K562 (cell line): ENCODE measurements at regions not wholly inside any gene's neighbourhood (a gene's known extent, or its start where the extent isn't known, plus 50 kb on each side); places are given as distances from the start of the nearest gene placed in this dataset.

ENCODE experiments used
- ARHGAP35 ChIP-seq: fragments of 450-650 bp; IDR thresholded peaks from 2 replicates; pipeline ENCODE4 v1.6.1; 2018; ENCODE audit not compliant: partially characterized antibody
- CEBPG ChIP-seq, 3 experiments: fragments of 200-800 bp in 1 of 3; sonication (Bioruptor generic) in 1 of 3; sonication (generic) in 1 of 3; formaldehyde crosslinking in 1 of 3; IDR thresholded peaks in 2 of 3; conservative IDR thresholded peaks in 1 of 3; 2 replicates each; pipeline versions ENCODE4 v1.6.1 to v1.8.0; 2016 to 2022; ENCODE audit warnings: missing compliant biosample characterization in 2 of 3, missing genetic modification characterization in 2 of 3, mild to moderate bottlenecking in 1 of 3, missing genetic modification reagents in 1 of 3
- ELF4 ChIP-seq: fragments of 450-650 bp; formaldehyde crosslinking; IDR thresholded peaks from 2 replicates; pipeline ENCODE4 v1.4.0; 2022; ENCODE audit warnings: missing genetic modification characterization
- EP300 ChIP-seq: IDR thresholded peaks from 2 replicates; pipeline ENCODE4 v1.6.1; 2012; ENCODE audit warnings: low read length, improper control_type of control experiment
- JUNB ChIP-seq: fragments of 450-650 bp; formaldehyde crosslinking; conservative IDR thresholded peaks from 2 replicates; pipeline ENCODE4 v1.4.0; 2020; ENCODE audit warnings: mild to moderate bottlenecking
- MXI1 ChIP-seq: IDR thresholded peaks from 2 replicates; pipeline ENCODE4 v1.6.1; 2011; ENCODE audit warnings: low read depth, mild to moderate bottlenecking, improper control_type of control experiment, low read length
- NRF1 ChIP-seq, 2 experiments: fragments of 450-650 bp; IDR thresholded peaks in 1 of 2; conservative IDR thresholded peaks in 1 of 2; 2 replicates each; pipeline ENCODE4 v1.6.1; 2014; ENCODE audit warnings: mild to moderate bottlenecking in 2 of 2
- SMARCE1 ChIP-seq: fragments of 450-650 bp; IDR thresholded peaks from 2 replicates; pipeline ENCODE4 v1.7.1; 2016; ENCODE audit warnings: mild to moderate bottlenecking
- U2AF2 ChIP-seq: fragments of 200-400 bp; formaldehyde crosslinking; optimal IDR thresholded peaks from 2 replicates; pipeline ENCODE3; 2017; ENCODE audit warnings: low read depth, mild to moderate bottlenecking, low read length
- ZC3H11A ChIP-seq: IDR thresholded peaks from 2 replicates; pipeline ENCODE4 v1.6.1; 2012; ENCODE audit warnings: low read depth, low read length, improper control_type of control experiment
- ZFP36 ChIP-seq: fragments of 150-350 bp; IDR thresholded peaks from 2 replicates; pipeline ENCODE4 v1.6.1; 2018; ENCODE audit warnings: low read length, low read depth; ENCODE audit not compliant: partially characterized antibody
- ZNF274 ChIP-seq: IDR thresholded peaks from 2 replicates; pipeline ENCODE4 v1.6.1; 2011; ENCODE audit warnings: low read depth, mild to moderate bottlenecking, low read length, moderate library complexity, borderline replicate concordance
- ZNF282 ChIP-seq: sonication (generic); formaldehyde crosslinking; IDR thresholded peaks from 2 replicates; pipeline ENCODE4 v1.8.1; 2023; ENCODE audit warnings: missing genetic modification reagents
- ZNF764 ChIP-seq: fragments of 250-450 bp; sonication (Bioruptor Pico); IDR thresholded peaks from 2 replicates; pipeline ENCODE4 v1.4.0; 2020; ENCODE audit warnings: low read depth, mild to moderate bottlenecking, moderate library complexity
- TF ChIP-seq, protein P1 (sequence below), 2 experiments: fragments of 450-650 bp in 1 of 2; sonication (generic) in 1 of 2; formaldehyde crosslinking in 1 of 2; IDR thresholded peaks in 1 of 2; conservative IDR thresholded peaks in 1 of 2; 2 replicates each; pipeline versions ENCODE4 v1.6.1 to v1.8.1; 2016 to 2023; ENCODE audit warnings: mild to moderate bottlenecking in 2 of 2, moderate library complexity in 2 of 2, inconsistent platforms in 1 of 2, missing genetic modification reagents in 1 of 2
- TF ChIP-seq, protein P2 (sequence below): fragments of 450-650 bp; IDR thresholded peaks from 2 replicates; pipeline ENCODE4 v1.6.1; 2017; ENCODE audit warnings: antibody characterized with exemption
- TF ChIP-seq, protein P3 (sequence below): sonication (generic); formaldehyde crosslinking; IDR thresholded peaks from 2 replicates; pipeline ENCODE4 v1.8.0; 2023; ENCODE audit warnings: missing genetic modification reagents, mild to moderate bottlenecking, borderline replicate concordance
- TF ChIP-seq, protein P4 (sequence below): fragments of 450-650 bp; IDR thresholded peaks from 2 replicates; pipeline ENCODE4 v1.6.1; 2016; ENCODE audit warnings: mild to moderate bottlenecking

DNA sequence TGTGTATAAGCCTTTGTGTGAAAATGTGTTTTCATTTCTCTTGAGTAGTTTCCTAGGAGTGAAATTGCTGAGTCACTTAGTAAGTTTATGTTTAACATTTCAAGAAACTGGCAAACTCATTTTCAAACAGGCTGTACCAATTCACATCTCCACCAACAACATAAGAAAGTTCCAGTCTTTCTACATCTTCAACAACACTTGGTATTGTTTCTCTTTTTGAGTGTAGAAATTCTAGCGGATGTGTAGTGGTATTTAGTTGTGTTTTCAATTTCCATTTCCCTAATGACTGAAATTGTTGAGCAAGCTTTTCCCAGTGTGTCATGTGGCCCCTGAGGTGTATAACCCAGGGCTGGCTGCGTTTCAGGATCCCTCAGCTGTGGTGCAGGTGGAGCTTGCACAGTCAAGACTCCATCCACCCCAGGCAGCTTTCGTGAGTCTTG is 258.5 kb downstream of the PDCD6IP start (continued):
- TF ChIP-seq, protein P1, sequence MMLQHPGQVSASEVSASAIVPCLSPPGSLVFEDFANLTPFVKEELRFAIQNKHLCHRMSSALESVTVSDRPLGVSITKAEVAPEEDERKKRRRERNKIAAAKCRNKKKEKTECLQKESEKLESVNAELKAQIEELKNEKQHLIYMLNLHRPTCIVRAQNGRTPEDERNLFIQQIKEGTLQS (IDR thresholded peaks at IDR 0.05): no peak
- TF ChIP-seq, protein P1 (CRISPR knock-in tag; conservative IDR thresholded peaks at IDR 0.05): no peak
- no peak for TF ChIP-seq ELF4 (CRISPR knock-in tag)
- no peak for TF ChIP-seq U2AF2
- TF ChIP-seq NRF1 (conservative IDR thresholded peaks at IDR 0.05 in 1 of 2, IDR thresholded peaks at IDR 0.05 in 1 of 2): no peak
- no peak for TF ChIP-seq CEBPG (CRISPR knock-in tag; IDR thresholded peaks at IDR 0.05)
- peak; percentile 54 to 78; a peak in 3 of 4 replicates for TF ChIP-seq CEBPG (tag; conservative IDR thresholded peaks at IDR 0.05 in 1 of 2, IDR thresholded peaks at IDR 0.05 in 1 of 2)
- TF ChIP-seq ZNF274: no peak
- TF ChIP-seq ZC3H11A: no peak
- TF ChIP-seq ZNF764 (CRISPR knock-in tag): no peak
- TF ChIP-seq, protein P2, sequence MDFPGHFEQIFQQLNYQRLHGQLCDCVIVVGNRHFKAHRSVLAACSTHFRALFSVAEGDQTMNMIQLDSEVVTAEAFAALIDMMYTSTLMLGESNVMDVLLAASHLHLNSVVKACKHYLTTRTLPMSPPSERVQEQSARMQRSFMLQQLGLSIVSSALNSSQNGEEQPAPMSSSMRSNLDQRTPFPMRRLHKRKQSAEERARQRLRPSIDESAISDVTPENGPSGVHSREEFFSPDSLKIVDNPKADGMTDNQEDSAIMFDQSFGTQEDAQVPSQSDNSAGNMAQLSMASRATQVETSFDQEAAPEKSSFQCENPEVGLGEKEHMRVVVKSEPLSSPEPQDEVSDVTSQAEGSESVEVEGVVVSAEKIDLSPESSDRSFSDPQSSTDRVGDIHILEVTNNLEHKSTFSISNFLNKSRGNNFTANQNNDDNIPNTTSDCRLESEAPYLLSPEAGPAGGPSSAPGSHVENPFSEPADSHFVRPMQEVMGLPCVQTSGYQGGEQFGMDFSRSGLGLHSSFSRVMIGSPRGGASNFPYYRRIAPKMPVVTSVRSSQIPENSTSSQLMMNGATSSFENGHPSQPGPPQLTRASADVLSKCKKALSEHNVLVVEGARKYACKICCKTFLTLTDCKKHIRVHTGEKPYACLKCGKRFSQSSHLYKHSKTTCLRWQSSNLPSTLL: no peak
- no peak for TF ChIP-seq JUNB
- TF ChIP-seq ZFP36: no peak
- no peak for TF ChIP-seq ZNF282 (CRISPR knock-in tag)
- TF ChIP-seq, protein P3, sequence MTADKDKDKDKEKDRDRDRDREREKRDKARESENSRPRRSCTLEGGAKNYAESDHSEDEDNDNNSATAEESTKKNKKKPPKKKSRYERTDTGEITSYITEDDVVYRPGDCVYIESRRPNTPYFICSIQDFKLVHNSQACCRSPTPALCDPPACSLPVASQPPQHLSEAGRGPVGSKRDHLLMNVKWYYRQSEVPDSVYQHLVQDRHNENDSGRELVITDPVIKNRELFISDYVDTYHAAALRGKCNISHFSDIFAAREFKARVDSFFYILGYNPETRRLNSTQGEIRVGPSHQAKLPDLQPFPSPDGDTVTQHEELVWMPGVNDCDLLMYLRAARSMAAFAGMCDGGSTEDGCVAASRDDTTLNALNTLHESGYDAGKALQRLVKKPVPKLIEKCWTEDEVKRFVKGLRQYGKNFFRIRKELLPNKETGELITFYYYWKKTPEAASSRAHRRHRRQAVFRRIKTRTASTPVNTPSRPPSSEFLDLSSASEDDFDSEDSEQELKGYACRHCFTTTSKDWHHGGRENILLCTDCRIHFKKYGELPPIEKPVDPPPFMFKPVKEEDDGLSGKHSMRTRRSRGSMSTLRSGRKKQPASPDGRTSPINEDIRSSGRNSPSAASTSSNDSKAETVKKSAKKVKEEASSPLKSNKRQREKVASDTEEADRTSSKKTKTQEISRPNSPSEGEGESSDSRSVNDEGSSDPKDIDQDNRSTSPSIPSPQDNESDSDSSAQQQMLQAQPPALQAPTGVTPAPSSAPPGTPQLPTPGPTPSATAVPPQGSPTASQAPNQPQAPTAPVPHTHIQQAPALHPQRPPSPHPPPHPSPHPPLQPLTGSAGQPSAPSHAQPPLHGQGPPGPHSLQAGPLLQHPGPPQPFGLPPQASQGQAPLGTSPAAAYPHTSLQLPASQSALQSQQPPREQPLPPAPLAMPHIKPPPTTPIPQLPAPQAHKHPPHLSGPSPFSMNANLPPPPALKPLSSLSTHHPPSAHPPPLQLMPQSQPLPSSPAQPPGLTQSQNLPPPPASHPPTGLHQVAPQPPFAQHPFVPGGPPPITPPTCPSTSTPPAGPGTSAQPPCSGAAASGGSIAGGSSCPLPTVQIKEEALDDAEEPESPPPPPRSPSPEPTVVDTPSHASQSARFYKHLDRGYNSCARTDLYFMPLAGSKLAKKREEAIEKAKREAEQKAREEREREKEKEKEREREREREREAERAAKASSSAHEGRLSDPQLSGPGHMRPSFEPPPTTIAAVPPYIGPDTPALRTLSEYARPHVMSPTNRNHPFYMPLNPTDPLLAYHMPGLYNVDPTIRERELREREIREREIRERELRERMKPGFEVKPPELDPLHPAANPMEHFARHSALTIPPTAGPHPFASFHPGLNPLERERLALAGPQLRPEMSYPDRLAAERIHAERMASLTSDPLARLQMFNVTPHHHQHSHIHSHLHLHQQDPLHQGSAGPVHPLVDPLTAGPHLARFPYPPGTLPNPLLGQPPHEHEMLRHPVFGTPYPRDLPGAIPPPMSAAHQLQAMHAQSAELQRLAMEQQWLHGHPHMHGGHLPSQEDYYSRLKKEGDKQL (CRISPR knock-in tag): no peak
- no peak for TF ChIP-seq MXI1
- TF ChIP-seq, protein P4, sequence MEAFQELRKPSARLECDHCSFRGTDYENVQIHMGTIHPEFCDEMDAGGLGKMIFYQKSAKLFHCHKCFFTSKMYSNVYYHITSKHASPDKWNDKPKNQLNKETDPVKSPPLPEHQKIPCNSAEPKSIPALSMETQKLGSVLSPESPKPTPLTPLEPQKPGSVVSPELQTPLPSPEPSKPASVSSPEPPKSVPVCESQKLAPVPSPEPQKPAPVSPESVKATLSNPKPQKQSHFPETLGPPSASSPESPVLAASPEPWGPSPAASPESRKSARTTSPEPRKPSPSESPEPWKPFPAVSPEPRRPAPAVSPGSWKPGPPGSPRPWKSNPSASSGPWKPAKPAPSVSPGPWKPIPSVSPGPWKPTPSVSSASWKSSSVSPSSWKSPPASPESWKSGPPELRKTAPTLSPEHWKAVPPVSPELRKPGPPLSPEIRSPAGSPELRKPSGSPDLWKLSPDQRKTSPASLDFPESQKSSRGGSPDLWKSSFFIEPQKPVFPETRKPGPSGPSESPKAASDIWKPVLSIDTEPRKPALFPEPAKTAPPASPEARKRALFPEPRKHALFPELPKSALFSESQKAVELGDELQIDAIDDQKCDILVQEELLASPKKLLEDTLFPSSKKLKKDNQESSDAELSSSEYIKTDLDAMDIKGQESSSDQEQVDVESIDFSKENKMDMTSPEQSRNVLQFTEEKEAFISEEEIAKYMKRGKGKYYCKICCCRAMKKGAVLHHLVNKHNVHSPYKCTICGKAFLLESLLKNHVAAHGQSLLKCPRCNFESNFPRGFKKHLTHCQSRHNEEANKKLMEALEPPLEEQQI: 0 out of 2 replicates have a peak, but pooled peaks have one; percentile 20
- no peak for TF ChIP-seq ARHGAP35
- no peak for TF ChIP-seq EP300
- TF ChIP-seq SMARCE1: peak; percentile 49; the same call in 1 of the 2 replicates
